A673 (cell line): ENCODE measurements at regions not wholly inside any gene's neighbourhood (a gene's known extent, or its start where the extent isn't known, plus 50 kb on each side); places are given as distances from the start of the nearest gene placed in this dataset.

Experiments used
- EZH2 ChIP-seq: fragments of 200-600 bp; sonication (generic); IDR thresholded peaks from 2 replicates; pipeline ENCODE4 v1.6.1; 2017; ENCODE audit warnings: borderline replicate concordance, low read depth, mild to moderate bottlenecking, mixed read lengths, antibody characterized with exemption, low read length; ENCODE audit not compliant: poor library complexity, severe bottlenecking
- TF ChIP-seq, protein P1 (sequence below): fragments of 300-800, 200-600 bp; sonication (generic); conservative IDR thresholded peaks from 2 replicates; pipeline ENCODE4 v1.5.1; 2017; ENCODE audit warnings: low read depth, mild to moderate bottlenecking, antibody characterized with exemption, low read length, moderate library complexity, mixed read lengths

GRCh38 chr4:170667814-170668213 lies 578.1 kb upstream of the AADAT start:
- TF ChIP-seq, protein P1, sequence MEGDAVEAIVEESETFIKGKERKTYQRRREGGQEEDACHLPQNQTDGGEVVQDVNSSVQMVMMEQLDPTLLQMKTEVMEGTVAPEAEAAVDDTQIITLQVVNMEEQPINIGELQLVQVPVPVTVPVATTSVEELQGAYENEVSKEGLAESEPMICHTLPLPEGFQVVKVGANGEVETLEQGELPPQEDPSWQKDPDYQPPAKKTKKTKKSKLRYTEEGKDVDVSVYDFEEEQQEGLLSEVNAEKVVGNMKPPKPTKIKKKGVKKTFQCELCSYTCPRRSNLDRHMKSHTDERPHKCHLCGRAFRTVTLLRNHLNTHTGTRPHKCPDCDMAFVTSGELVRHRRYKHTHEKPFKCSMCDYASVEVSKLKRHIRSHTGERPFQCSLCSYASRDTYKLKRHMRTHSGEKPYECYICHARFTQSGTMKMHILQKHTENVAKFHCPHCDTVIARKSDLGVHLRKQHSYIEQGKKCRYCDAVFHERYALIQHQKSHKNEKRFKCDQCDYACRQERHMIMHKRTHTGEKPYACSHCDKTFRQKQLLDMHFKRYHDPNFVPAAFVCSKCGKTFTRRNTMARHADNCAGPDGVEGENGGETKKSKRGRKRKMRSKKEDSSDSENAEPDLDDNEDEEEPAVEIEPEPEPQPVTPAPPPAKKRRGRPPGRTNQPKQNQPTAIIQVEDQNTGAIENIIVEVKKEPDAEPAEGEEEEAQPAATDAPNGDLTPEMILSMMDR, result no peak
- no peak for TF ChIP-seq EZH2
